ENCODE measurements at regions not wholly inside any gene's neighbourhood (a gene's known extent, or its start where the extent isn't known, plus 50 kb on each side); places are given as distances from the start of the nearest gene placed in this dataset.

DNA sequence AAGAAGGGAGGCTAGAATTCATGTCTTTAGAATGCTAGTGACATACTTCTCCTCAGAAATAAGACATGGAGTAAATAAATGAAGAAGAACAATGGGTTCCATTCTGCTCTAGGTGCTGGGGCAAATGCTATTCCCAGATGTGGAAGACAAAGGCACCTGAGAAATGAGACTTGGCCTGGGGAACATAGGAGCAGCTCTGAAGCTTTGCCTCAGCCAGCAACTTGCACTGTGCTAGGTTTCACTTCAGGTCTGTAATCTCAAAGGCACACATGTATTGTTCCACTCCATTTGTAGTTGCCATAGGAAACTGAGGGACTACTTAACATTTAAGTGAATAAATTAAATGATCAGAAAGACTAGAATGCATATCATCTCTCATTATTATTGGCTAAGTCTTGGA is 538.9 kb upstream of the REG3G start:
- no peaks in the 10 kb centered on the region for H3K27me3 ChIP-seq
- intact Hi-C loops (cut with DNase I; ENCODE audit: low total_unique reads) = no loop called here
- H3K4me3 ChIP-seq = no peak overlapping the region
- no peaks in the 10 kb centered on the region for H3K9me3 ChIP-seq
- no peak overlapping the region for H3K27ac ChIP-seq
- TF ChIP-seq POLR2A (IDR thresholded peaks at IDR 0.05) (no peak), POLR2AphosphoS5 (IDR thresholded peaks at IDR 0.05) (no peak)
- TF ChIP-seq, protein P1, sequence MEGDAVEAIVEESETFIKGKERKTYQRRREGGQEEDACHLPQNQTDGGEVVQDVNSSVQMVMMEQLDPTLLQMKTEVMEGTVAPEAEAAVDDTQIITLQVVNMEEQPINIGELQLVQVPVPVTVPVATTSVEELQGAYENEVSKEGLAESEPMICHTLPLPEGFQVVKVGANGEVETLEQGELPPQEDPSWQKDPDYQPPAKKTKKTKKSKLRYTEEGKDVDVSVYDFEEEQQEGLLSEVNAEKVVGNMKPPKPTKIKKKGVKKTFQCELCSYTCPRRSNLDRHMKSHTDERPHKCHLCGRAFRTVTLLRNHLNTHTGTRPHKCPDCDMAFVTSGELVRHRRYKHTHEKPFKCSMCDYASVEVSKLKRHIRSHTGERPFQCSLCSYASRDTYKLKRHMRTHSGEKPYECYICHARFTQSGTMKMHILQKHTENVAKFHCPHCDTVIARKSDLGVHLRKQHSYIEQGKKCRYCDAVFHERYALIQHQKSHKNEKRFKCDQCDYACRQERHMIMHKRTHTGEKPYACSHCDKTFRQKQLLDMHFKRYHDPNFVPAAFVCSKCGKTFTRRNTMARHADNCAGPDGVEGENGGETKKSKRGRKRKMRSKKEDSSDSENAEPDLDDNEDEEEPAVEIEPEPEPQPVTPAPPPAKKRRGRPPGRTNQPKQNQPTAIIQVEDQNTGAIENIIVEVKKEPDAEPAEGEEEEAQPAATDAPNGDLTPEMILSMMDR (IDR thresholded peaks at IDR 0.05) = no peak
- no peaks in the 10 kb centered on the region for H3K36me3 ChIP-seq
- no peaks in the 10 kb centered on the region for H3K4me1 ChIP-seq
- DNase-seq (ENCODE audit: low spot score in 2 of 2) = no peak

DNA sequence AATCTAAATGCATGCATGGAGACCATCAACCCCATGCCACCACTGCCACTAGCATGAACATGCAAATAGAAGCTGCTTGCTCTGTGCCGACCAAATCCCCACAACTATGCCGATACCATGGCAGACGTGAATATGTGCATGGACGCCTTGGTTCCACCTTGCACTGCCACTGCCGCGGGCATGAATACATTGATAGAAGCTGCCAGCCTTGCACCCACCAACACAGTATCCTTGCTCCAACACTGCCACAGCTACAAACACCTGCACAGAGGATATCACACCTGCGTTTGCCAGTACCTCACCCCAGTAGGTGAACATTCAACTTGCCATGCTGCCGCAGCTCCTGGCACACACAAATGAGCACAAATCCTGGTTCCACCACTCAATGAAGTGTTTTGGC is 527.4 kb upstream of the REG3G start:
- Histone ChIP-seq H3K4me3 (no peak overlapping the region), H3K4me1 (no peaks in the 10 kb centered on the region), H3K36me3 (no peaks in the 10 kb centered on the region), H3K27me3 (no peaks in the 10 kb centered on the region), H3K9me3 (no peaks in the 10 kb centered on the region), H3K27ac (no peak overlapping the region)
- no peak for DNase-seq (ENCODE audit: low spot score in 2 of 2)
- intact Hi-C loops (cut with DNase I; ENCODE audit: low total_unique reads) = no loop called here
- TF ChIP-seq, protein P1 (IDR thresholded peaks at IDR 0.05) = no peak
- TF ChIP-seq POLR2A (IDR thresholded peaks at IDR 0.05) (no peak), POLR2AphosphoS5 (IDR thresholded peaks at IDR 0.05) (no peak)

DNA sequence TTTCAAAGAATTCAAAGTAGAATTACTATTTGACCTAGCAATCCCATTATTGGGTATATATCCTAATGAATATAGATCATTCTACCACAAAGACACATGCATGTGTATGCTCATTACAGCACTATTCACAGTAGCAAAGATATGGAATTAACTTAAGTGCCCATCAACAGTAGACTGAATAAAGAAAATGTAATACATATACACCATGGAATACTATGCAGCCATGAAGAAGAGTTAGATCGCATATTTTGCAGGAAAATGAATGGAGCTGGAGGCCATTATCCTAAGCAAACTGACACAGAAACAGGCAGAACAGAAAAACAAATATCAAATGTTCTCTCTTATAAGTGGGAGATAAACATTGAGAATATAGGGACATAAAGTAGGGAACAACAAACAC is 519.2 kb upstream of the REG3G start:
- no peaks in the 10 kb centered on the region for H3K4me1 ChIP-seq
- intact Hi-C loops (cut with DNase I; ENCODE audit: low total_unique reads) = no loop called here
- no peak overlapping the region for H3K27ac ChIP-seq
- H3K27me3 ChIP-seq = no peaks in the 10 kb centered on the region
- DNase-seq (ENCODE audit: low spot score in 2 of 2) = no peak
- H3K36me3 ChIP-seq = no peaks in the 10 kb centered on the region
- peaks cover 0 to 13% of the 10 kb centered on the region in 2 donors for H3K9me3 ChIP-seq
- TF ChIP-seq, protein P1 (IDR thresholded peaks at IDR 0.05) = no peak
- TF ChIP-seq POLR2AphosphoS5 (IDR thresholded peaks at IDR 0.05) (no peak), POLR2A (IDR thresholded peaks at IDR 0.05) (no peak)
- no peak overlapping the region for H3K4me3 ChIP-seq

DNA sequence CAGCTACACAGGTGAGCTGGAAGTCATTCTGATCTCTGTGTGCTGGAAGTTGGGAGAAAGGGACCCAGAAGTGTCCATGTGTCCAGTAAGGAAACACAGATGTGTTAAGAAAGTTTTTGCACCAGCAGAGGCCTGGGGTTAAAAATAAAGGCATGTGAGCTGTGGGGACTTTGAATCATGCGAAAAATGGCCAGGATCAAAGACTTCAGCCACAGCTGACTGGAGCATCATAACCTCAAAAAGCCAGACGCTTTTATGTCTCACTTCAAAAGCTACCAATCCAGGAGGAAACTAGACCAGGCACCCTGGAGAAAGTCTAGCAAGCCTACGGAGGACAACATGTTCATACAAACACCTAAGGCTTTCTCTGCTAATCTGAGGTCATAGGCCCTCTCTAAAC is 503.6 kb upstream of the REG3G start:
- Histone ChIP-seq H3K9me3 (no peaks in the 10 kb centered on the region), H3K4me3 (no peak overlapping the region), H3K27ac (no peak overlapping the region), H3K36me3 (no peaks in the 10 kb centered on the region), H3K27me3 (no peaks in the 10 kb centered on the region), H3K4me1 (no peaks in the 10 kb centered on the region)
- TF ChIP-seq POLR2A (IDR thresholded peaks at IDR 0.05) (no peak), POLR2AphosphoS5 (IDR thresholded peaks at IDR 0.05) (no peak)
- TF ChIP-seq, protein P1 (IDR thresholded peaks at IDR 0.05) = no peak
- no peak for DNase-seq (ENCODE audit: low spot score in 2 of 2)
- intact Hi-C loops (cut with DNase I; ENCODE audit: low total_unique reads) = no loop called here

DNA sequence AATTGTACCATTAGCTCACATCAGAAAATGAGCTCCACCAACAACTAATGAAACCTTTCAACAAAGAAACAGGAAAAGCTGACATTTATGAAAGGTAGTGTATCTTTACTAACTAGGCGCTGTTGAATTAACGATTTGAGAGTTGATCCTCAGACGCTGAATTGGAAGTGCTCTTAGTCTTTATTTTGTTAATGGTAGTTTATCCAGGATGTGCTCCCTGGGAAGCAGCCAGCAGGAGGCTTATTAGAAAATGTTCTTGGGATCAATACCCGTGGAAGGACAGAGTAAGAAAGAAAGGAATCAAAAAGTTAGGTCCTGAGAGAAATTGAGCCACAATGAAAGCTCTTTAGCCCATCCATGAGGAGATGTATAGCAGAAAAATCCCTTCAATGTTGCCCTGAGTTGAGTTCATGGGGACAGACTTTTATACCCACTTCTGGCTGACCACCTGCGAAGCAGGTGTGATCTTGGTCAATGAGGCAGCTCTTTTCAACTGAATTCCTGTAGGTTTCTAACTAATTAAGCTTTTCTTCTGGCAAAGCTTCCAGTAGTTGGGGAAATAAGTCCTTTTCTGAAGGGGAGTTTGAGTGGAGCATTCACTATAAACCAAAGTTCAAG is 492.6 kb upstream of the REG3G start:
- H3K27me3 ChIP-seq = no peaks in the 10 kb centered on the region

More for the DNA sequence above, 492.6 kb upstream of the REG3G start:
- H3K27ac ChIP-seq = no peak overlapping the region
- H3K9me3 ChIP-seq = no peaks in the 10 kb centered on the region
- TF ChIP-seq POLR2A (IDR thresholded peaks at IDR 0.05) (no peak), POLR2AphosphoS5 (IDR thresholded peaks at IDR 0.05) (no peak)
- TF ChIP-seq, protein P1 (IDR thresholded peaks at IDR 0.05) = no peak
- intact Hi-C loops (cut with DNase I; ENCODE audit: low total_unique reads) = no loop called here
- H3K4me3 ChIP-seq = no peak overlapping the region
- H3K36me3 ChIP-seq = no peaks in the 10 kb centered on the region
- no peaks in the 10 kb centered on the region for H3K4me1 ChIP-seq
- no peak for DNase-seq (ENCODE audit: low spot score in 2 of 2)
